Keratinocyte (primary cell): ENCODE measurements at regions not wholly inside any gene's neighbourhood (a gene's known extent, or its start where the extent isn't known, plus 50 kb on each side); places are given as distances from the start of the nearest gene placed in this dataset.

ENCODE experiments used
- DNase-seq: peaks from one replicate; pipeline ENCODE4 v3.0.0-alpha.2; 2011; ENCODE audit warnings: low read depth, missing footprints, low spot score
- FAIRE-seq: peaks from 2 replicates; lab custom pipeline; 2011; peaks lifted over from hg19 to GRCh38; lab: Jason Lieb, UNC
- H2AFZ ChIP-seq: 2 replicates; pipeline ENCODE4 v1.6.0; 2012; ENCODE audit warnings: low read length, control low read depth, inconsistent platforms; ENCODE audit not compliant: control insufficient read depth
- H3K27ac ChIP-seq: 2 replicates; pipeline ENCODE4 v1.5.1; 2011; ENCODE audit warnings: low read length; ENCODE audit not compliant: control insufficient read depth, insufficient read depth
- H3K27me3 ChIP-seq: 3 replicates; pipeline ENCODE4 v1.6.0; 2011; ENCODE audit warnings: low read length; ENCODE audit not compliant: control insufficient read depth, insufficient read depth; ENCODE audit errors: extremely low read depth
- H3K36me3 ChIP-seq, 2 experiments: 2 replicates in 1 of 2; 3 replicates in 1 of 2; pipeline ENCODE4 v1.5.1; 2011; ENCODE audit warnings: low read length in 2 of 2, mild to moderate bottlenecking in 1 of 2; ENCODE audit not compliant: control insufficient read depth in 2 of 2, insufficient read depth in 2 of 2; ENCODE audit errors: extremely low read depth in 1 of 2
- H3K4me1 ChIP-seq: 3 replicates; pipeline ENCODE4 v1.5.1; 2011; ENCODE audit warnings: low read length; ENCODE audit not compliant: control insufficient read depth, insufficient read depth; ENCODE audit errors: extremely low read depth
- H3K4me2 ChIP-seq: 3 replicates; pipeline ENCODE4 v1.6.0; 2011; ENCODE audit warnings: low read depth, low read length; ENCODE audit not compliant: control insufficient read depth, insufficient read depth; ENCODE audit errors: extremely low read depth
- H3K4me3 ChIP-seq, 3 experiments: fragments of 200-600 bp in 1 of 3; sonication (generic) in 1 of 3; 2 replicates in 2 of 3; 3 replicates in 1 of 3; pipeline ENCODE4 v1.5.1; 2011 to 2016; ENCODE audit warnings: low read length in 3 of 3, mild to moderate bottlenecking in 3 of 3, control low read depth in 2 of 3, inconsistent platforms in 1 of 3, low read depth in 1 of 3, mixed read lengths in 1 of 3, mixed run types in 1 of 3, moderate library complexity in 1 of 3; ENCODE audit not compliant: control insufficient read depth in 2 of 3, insufficient read depth in 2 of 3; ENCODE audit errors: extremely low read depth in 1 of 3
- H3K79me2 ChIP-seq: 2 replicates; pipeline ENCODE4 v1.6.0; 2012; ENCODE audit warnings: low read length; ENCODE audit not compliant: control insufficient read depth, insufficient read depth
- H3K9ac ChIP-seq: 3 replicates; pipeline ENCODE4 v1.6.0; 2011; ENCODE audit warnings: low read length; ENCODE audit not compliant: control insufficient read depth, insufficient read depth; ENCODE audit errors: extremely low read depth
- H3K9me1 ChIP-seq: 3 replicates; pipeline ENCODE4 v1.6.0; 2011; ENCODE audit warnings: low read length; ENCODE audit not compliant: control insufficient read depth, insufficient read depth; ENCODE audit errors: extremely low read depth
- H3K9me3 ChIP-seq: 2 replicates; pipeline ENCODE4 v1.5.1; 2012; ENCODE audit warnings: low read depth, low read length; ENCODE audit not compliant: control insufficient read depth
- H4K20me1 ChIP-seq: 3 replicates; pipeline ENCODE4 v1.6.0; 2011; ENCODE audit warnings: low read length; ENCODE audit not compliant: control insufficient read depth, insufficient read depth; ENCODE audit errors: extremely low read depth
- CTCF ChIP-seq, 3 experiments: IDR thresholded peaks in 1 of 3; conservative IDR thresholded peaks in 1 of 3; optimal IDR thresholded peaks in 1 of 3; 2 replicates in 2 of 3; 3 replicates in 1 of 3; pipeline versions ENCODE3 to v1.5.1; 2011; ENCODE audit warnings: low read length in 3 of 3, mild to moderate bottlenecking in 3 of 3, moderate library complexity in 2 of 3, control low read depth in 1 of 3, inconsistent platforms in 1 of 3; ENCODE audit not compliant: insufficient read depth in 2 of 3; ENCODE audit errors: extremely low read depth in 1 of 3
- EZH2 ChIP-seq: IDR thresholded peaks from one replicate; pipeline ENCODE4 v1.6.1; 2012; ENCODE audit warnings: inconsistent platforms, mild to moderate bottlenecking, low read length, moderate library complexity
- dilution Hi-C: fragments of 300-500 bp; cut with MboI; formaldehyde crosslinking; loops from one replicate; pipeline ENCODE4 v1.7.0; 2020; ENCODE audit warnings: low sequenced_read_pairs; ENCODE audit not compliant: extremely low pct_ligation_motif_present

GRCh38 chr11:82536706-82537105, 197.0 kb downstream of the FAM181B start:
- dilution Hi-C loops = no loop called here
- H3K9ac ChIP-seq = no peak overlapping the region
- no peak overlapping the region for H3K27ac ChIP-seq
- no peak overlapping the region for H3K4me3 ChIP-seq
- no peak overlapping the region for H3K4me2 ChIP-seq
- no peak for FAIRE-seq
- no peaks in the 10 kb centered on the region for H3K9me3 ChIP-seq
- H2AFZ ChIP-seq = no peak overlapping the region
- H3K9me1 ChIP-seq = no peaks in the 10 kb centered on the region
- H4K20me1 ChIP-seq = no peaks in the 10 kb centered on the region
- no peaks in the 10 kb centered on the region for H3K27me3 ChIP-seq
- DNase-seq = no peak
- H3K36me3 ChIP-seq = no peaks in the 10 kb centered on the region
- no peaks in the 10 kb centered on the region for H3K79me2 ChIP-seq
- H3K4me1 ChIP-seq = no peaks in the 10 kb centered on the region
- no peak for TF ChIP-seq EZH2
- TF ChIP-seq CTCF (optimal IDR thresholded peaks at IDR 0.05 in 1 of 3, IDR thresholded peaks at IDR 0.05 in 1 of 3, conservative IDR thresholded peaks at IDR 0.05 in 1 of 3; ENCODE audit: extremely low read depth in 1 of 3, insufficient read depth in 2 of 3, low read length in 3 of 3) = no peak

GRCh38 chr11:82533628-82534327, 199.9 kb downstream of the FAM181B start:
- Histone ChIP-seq H3K9me1 (no peaks in the 10 kb centered on the region), H3K79me2 (no peaks in the 10 kb centered on the region), H3K27ac (no peak overlapping the region), H3K36me3 (no peaks in the 10 kb centered on the region), H3K27me3 (no peaks in the 10 kb centered on the region), H3K9ac (no peak overlapping the region), H3K9me3 (no peaks in the 10 kb centered on the region), H2AFZ (no peak overlapping the region), H3K4me3 (no peak overlapping the region), H3K4me1 (no peaks in the 10 kb centered on the region), H4K20me1 (no peaks in the 10 kb centered on the region), H3K4me2 (no peak overlapping the region)
- no peak for FAIRE-seq
- dilution Hi-C loops = no loop called here
- no peak for DNase-seq
- no peak for TF ChIP-seq CTCF (optimal IDR thresholded peaks at IDR 0.05 in 1 of 3, IDR thresholded peaks at IDR 0.05 in 1 of 3, conservative IDR thresholded peaks at IDR 0.05 in 1 of 3; ENCODE audit: extremely low read depth in 1 of 3, insufficient read depth in 2 of 3, low read length in 3 of 3)
- no peak for TF ChIP-seq EZH2
